ENCODE measurements at regions not wholly inside any gene's neighbourhood (a gene's known extent, or its start where the extent isn't known, plus 50 kb on each side); places are given as distances from the start of the nearest gene placed in this dataset.
"Not testable (repeated sequence)": the region's sequence is repeated elsewhere in the genome, so short reads cannot be mapped to it uniquely, and the experiment has no call there.

DNA sequence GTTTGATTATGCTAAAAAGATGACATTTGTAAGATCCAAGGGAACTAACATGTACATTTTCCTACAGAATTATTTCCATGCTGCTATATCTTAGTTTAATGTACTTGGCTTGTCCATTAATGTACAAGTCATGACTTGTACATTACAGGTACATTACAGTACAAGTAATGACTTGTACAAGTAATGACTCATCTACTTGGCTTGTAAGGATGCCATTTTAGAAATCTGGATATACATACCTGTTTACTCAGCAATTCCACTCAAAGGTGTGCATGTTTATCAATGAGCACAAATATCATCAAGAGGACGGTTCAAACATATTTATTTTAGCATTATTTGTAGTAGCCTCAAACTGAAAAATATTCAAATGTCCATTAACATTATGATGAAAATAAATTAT lies 87.0 kb upstream of the TRPC4 start:
- no peak overlapping the region for H3K27ac ChIP-seq
- no TSS peak for BruUV-seq (replicated peaks)
- H4K20me1 ChIP-seq (ENCODE audit: insufficient read depth): no peaks in the 10 kb centered on the region
- ChIA-PET CTCF (no interaction called here), POLR2A (ENCODE audit: unreplicated experiment) (no interaction called here)
- TF ChIP-seq, protein P1, sequence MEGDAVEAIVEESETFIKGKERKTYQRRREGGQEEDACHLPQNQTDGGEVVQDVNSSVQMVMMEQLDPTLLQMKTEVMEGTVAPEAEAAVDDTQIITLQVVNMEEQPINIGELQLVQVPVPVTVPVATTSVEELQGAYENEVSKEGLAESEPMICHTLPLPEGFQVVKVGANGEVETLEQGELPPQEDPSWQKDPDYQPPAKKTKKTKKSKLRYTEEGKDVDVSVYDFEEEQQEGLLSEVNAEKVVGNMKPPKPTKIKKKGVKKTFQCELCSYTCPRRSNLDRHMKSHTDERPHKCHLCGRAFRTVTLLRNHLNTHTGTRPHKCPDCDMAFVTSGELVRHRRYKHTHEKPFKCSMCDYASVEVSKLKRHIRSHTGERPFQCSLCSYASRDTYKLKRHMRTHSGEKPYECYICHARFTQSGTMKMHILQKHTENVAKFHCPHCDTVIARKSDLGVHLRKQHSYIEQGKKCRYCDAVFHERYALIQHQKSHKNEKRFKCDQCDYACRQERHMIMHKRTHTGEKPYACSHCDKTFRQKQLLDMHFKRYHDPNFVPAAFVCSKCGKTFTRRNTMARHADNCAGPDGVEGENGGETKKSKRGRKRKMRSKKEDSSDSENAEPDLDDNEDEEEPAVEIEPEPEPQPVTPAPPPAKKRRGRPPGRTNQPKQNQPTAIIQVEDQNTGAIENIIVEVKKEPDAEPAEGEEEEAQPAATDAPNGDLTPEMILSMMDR (conservative IDR thresholded peaks at IDR 0.05): no peak
- no peak for TF ChIP-seq EZH2 (IDR thresholded peaks at IDR 0.05; ENCODE audit: low read depth)
- peak in 1 of 2 experiments; percentile 71 for DNase-seq
- no peak overlapping the region for H3K4me2 ChIP-seq
- peaks cover 7% of the 10 kb centered on the region; the same call in 1 of the 2 replicates for H3K9me3 ChIP-seq (ENCODE audit: insufficient read depth, low read depth)
- H3K36me3 ChIP-seq (ENCODE audit: low read depth): no peaks in the 10 kb centered on the region
- H3K4me3 ChIP-seq: no peak overlapping the region
- intact Hi-C loops (cut with micrococcal nuclease; ENCODE audit: unreplicated experiment): no loop called here
- H3K79me2 ChIP-seq (ENCODE audit: low read depth): no peaks in the 10 kb centered on the region
- no peak overlapping the region for H2AFZ ChIP-seq
- H3K4me1 ChIP-seq (replicated peaks; ENCODE audit: insufficient read depth): peaks cover 29% of the 10 kb centered on the region
- peaks cover 4% of the 10 kb centered on the region; the same call in 1 of the 2 replicates for H3F3A ChIP-seq (ENCODE audit: insufficient read depth, low read depth)
- H3K9me2 ChIP-seq (ENCODE audit: insufficient read depth): no peaks in the 10 kb centered on the region
- H3K27me3 ChIP-seq (ENCODE audit: insufficient read depth, low read depth): no peaks in the 10 kb centered on the region

DNA sequence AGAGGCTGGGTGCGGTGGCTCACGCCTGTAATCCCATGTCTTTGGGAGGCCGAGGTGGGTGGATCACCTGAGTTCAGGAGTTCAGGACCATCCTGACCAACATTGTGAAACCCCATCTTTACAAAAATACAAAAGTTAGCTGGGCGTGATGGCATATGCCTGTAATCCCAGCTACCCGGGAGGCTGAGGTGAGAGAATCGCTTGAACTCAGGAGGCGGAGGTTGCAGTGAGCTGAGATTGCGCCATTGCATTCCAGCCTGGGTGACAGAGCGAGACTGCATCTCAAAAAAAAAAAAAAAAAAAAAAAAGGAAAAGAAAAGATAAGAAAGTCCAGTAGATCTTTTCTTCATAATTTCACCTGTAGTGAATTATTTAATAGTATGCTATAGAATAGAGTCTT lies 85.0 kb upstream of the TRPC4 start:
- H3K27me3 ChIP-seq (ENCODE audit: insufficient read depth, low read depth); POLR2A ChIA-PET (ENCODE audit: unreplicated experiment): not testable (repeated sequence)

DNA sequence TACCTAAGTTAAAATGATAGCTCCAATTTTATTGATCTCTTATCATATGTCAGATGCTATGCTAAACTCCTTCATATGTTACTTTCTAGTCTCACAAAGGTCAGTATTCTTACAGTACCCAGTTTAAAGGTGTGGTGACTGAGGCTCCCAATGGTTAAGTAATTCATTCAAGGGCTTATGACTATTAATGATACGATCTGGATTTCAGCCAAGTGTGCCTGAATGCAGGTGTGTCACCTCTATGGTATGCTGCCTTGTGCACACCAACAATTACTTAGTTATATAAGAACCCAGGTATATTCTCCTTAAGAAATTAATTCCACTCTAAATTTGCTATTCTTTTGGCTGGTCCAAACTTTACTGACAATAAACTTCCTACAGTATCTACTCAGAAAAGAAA lies 84.6 kb upstream of the TRPC4 start:
- peaks cover 4% of the 10 kb centered on the region; the same call in 1 of the 2 replicates for H3F3A ChIP-seq (ENCODE audit: insufficient read depth, low read depth)
- ChIA-PET POLR2A (ENCODE audit: unreplicated experiment) (no interaction called here), CTCF (no interaction called here)
- H2AFZ ChIP-seq: peak overlapping the region; percentile 56
- H3K9me3 ChIP-seq (ENCODE audit: insufficient read depth, low read depth): peaks cover 7% of the 10 kb centered on the region; the same call in 1 of the 2 replicates
- no peak for TF ChIP-seq EZH2 (IDR thresholded peaks at IDR 0.05; ENCODE audit: low read depth)
- peak overlapping the region; percentile 84 for H3K27ac ChIP-seq
- H3K9me2 ChIP-seq (ENCODE audit: insufficient read depth): no peaks in the 10 kb centered on the region
- no peaks in the 10 kb centered on the region for H3K36me3 ChIP-seq (ENCODE audit: low read depth)
- H3K27me3 ChIP-seq (ENCODE audit: insufficient read depth, low read depth): no peaks in the 10 kb centered on the region
- H4K20me1 ChIP-seq (ENCODE audit: insufficient read depth): no peaks in the 10 kb centered on the region
- intact Hi-C loops (cut with micrococcal nuclease; ENCODE audit: unreplicated experiment): no loop called here
- peak overlapping the region; percentile 22; the same call in 1 of the 2 replicates for H3K4me3 ChIP-seq
- H3K4me1 ChIP-seq (replicated peaks; ENCODE audit: insufficient read depth): peaks cover 29% of the 10 kb centered on the region
- BruUV-seq (replicated peaks): TSS peak; percentile 41
- peak; percentile 25 to 86 for DNase-seq
- no peaks in the 10 kb centered on the region for H3K79me2 ChIP-seq (ENCODE audit: low read depth)
- peak overlapping the region; percentile 60 for H3K4me2 ChIP-seq

More for the DNA sequence above, 85.0 kb upstream of the TRPC4 start:
- H3K9me2 ChIP-seq (ENCODE audit: insufficient read depth); intact Hi-C loops (cut with micrococcal nuclease; ENCODE audit: unreplicated experiment); BruUV-seq (replicated peaks); H4K20me1 ChIP-seq (ENCODE audit: insufficient read depth); H3K9me3 ChIP-seq (ENCODE audit: insufficient read depth, low read depth); CTCF ChIA-PET; H3K36me3 ChIP-seq (ENCODE audit: low read depth); H3F3A ChIP-seq (ENCODE audit: insufficient read depth, low read depth); H3K79me2 ChIP-seq (ENCODE audit: low read depth): not testable (repeated sequence)
- Histone ChIP-seq H2AFZ (peak overlapping the region; percentile 56), H3K4me3 (peak overlapping the region; percentile 22; the same call in 1 of the 2 replicates), H3K4me2 (peak overlapping the region; percentile 60), H3K4me1 (replicated peaks; ENCODE audit: insufficient read depth) (peaks cover 29% of the 10 kb centered on the region), H3K27ac (peak overlapping the region; percentile 84)
- peak; percentile 48 to 51 for DNase-seq

DNA sequence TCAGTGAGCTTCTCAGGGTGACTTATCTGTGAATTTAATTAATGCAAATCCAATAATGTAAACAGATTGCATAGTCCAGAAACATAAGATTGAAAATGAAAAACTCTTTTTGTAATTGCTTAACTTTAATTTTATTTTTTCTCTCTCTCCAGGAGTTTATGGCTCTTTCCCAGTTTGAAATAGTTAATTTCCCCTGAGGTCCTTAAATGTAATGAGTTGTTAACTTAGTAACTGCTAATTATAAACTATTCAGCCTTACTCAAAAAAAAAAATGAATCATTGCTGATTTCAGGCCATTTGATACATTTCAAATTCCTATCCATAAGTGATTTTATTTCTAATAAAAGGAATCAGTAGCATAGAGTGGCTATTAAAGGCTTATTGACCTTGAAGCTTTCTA lies 84.1 kb upstream of the TRPC4 start:
- H3K9me3 ChIP-seq (ENCODE audit: insufficient read depth, low read depth): peaks cover 7% of the 10 kb centered on the region; the same call in 1 of the 2 replicates
- H3K4me2 ChIP-seq: no peak overlapping the region
- no peaks in the 10 kb centered on the region for H3K36me3 ChIP-seq (ENCODE audit: low read depth)
- no peak overlapping the region for H3K4me3 ChIP-seq
- no peaks in the 10 kb centered on the region for H3K9me2 ChIP-seq (ENCODE audit: insufficient read depth)
- no peaks in the 10 kb centered on the region for H4K20me1 ChIP-seq (ENCODE audit: insufficient read depth)
- TF ChIP-seq EZH2 (IDR thresholded peaks at IDR 0.05; ENCODE audit: low read depth): no peak
- no peaks in the 10 kb centered on the region for H3K27me3 ChIP-seq (ENCODE audit: insufficient read depth, low read depth)
- ChIA-PET CTCF (no interaction called here), POLR2A (ENCODE audit: unreplicated experiment) (no interaction called here)
- H3K27ac ChIP-seq: no peak overlapping the region
- intact Hi-C loops (cut with micrococcal nuclease; ENCODE audit: unreplicated experiment): no loop called here
- no TSS peak for BruUV-seq (replicated peaks)
- H2AFZ ChIP-seq: no peak overlapping the region
- no peak for DNase-seq
- H3F3A ChIP-seq (ENCODE audit: insufficient read depth, low read depth): peaks cover 4% of the 10 kb centered on the region; the same call in 1 of the 2 replicates
- H3K79me2 ChIP-seq (ENCODE audit: low read depth): no peaks in the 10 kb centered on the region
- H3K4me1 ChIP-seq (replicated peaks; ENCODE audit: insufficient read depth): peaks cover 29% of the 10 kb centered on the region
